Right forelimb (tissue), 1 donor: ENCODE measurements at regions not wholly inside any gene's neighbourhood (a gene's known extent, or its start where the extent isn't known, plus 50 kb on each side); places are given as distances from the start of the nearest gene placed in this dataset.
A peak's percentile ranks its signal among the peaks of the same experiment; 100 is the strongest.

Experiments used
- DNase-seq: peaks from one replicate; pipeline ENCODE4 v3.0.0-alpha.2; 2018

DNA sequence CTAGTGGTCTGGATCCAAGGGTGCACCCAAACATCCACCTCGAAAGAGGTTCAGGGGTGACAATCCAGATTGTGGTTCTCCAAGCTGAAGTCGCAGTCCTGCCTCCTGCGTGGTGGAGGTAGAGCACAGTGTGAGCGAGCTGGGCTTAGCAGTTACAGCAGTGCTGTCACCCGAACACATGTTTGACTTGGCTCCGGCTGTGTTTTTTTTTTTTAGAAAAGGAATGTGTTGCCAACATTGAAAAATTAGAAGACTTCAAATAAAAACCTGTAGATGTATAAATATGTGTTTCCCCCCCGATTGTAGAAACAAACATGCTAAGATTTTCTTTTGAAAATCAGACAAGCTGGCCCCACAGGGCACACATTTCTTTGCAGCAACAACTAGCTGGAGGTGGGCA, 530.8 kb downstream of the SHQ1 start:
- no peak for DNase-seq

DNA sequence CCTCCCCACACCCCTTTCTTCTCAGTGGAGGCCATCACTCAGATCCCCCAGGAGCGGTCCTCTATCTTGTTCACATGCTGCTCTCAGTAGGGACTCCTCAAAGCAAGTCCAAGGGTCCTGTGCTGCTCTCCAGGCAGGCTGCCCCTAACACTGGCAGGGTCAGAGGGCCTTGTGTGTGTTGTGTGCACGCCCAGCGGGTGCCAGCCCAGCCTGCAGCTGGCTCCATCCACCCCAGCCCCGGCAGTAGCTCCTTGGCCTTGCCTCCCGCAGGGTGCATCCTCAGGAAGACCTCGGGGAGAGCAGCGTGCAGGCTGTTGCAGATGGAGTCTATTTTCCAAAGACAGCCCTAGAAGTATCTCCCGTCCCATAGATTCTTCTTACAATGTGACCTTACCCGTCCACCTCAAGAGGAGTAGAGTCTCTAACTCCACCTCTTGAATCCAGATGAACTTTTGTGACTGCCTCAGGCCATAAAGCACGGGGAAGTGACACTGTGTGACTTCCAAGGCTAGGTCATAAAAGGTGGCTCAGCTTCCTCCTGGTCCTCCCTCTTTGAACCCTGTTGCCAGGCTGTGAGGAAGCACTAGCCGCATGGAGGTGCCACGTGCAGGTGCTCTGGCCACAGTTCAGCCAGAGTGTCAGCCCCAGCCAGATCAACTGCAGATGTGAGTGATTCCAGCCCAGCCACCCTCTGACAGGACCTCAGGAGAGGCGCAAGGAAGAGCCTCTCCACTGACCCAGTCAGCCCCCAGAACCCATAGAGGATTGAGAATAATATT, 531.6 kb downstream of the SHQ1 start:
- no peak for DNase-seq

DNA sequence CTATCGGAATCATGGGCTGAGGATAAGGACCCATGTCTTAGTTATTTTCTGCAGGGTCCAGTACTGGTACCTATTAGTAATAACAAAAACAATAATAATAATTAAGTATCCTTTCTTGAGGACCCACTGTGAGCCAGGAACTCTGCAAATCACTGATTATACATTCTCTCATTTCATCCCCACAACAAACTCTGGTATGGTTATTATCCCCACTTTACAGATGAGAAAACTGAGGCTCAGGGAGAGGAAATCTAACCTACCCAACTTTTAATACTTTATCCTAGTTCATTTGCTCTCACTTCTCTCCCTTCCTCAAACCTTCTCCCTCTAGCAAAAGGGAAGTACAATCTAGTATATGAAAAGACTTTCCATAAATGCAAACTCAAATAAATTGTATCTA, 528.4 kb upstream of the PROK2 start:
- no peak for DNase-seq

DNA sequence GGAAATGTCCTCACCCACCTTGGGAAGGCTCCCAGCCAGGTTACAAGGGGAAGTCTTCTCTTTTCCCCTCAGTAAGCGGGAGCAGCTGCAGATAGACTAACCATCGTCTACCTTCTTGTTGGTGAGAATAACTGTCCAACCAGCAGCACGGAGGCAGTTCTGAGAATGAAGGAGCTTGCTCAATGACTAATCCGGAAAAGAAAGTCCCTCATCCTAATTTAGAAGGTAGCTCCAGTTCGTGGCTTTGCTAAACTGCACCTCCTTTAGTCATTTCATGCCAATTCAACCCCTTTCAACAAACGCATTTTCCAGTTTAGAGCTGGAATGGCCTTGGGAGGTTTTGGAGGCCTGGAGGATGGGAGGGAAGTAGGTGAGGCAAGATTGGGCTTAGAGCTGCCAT, 527.4 kb upstream of the PROK2 start:
- no peak for DNase-seq

DNA sequence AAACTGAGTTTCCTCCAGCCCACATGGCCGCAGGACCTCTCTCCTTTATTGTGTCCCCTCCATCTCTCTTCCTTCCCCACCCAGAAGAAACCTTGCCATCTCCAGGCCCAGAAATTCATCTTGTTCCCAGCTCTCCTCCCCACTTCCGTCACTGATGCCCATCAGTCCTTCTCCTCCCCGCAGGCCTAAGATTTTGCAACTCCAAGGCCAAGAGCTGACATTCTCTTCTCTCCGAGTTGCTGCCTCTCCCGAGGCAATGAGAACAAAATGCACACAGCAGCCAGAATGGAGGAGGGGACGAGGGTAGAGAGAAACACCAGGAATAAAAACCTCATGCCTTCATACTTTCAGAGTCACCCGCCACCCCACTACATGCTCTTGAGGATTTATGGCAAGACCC, 526.5 kb upstream of the PROK2 start:
- DNase-seq = no peak

DNA sequence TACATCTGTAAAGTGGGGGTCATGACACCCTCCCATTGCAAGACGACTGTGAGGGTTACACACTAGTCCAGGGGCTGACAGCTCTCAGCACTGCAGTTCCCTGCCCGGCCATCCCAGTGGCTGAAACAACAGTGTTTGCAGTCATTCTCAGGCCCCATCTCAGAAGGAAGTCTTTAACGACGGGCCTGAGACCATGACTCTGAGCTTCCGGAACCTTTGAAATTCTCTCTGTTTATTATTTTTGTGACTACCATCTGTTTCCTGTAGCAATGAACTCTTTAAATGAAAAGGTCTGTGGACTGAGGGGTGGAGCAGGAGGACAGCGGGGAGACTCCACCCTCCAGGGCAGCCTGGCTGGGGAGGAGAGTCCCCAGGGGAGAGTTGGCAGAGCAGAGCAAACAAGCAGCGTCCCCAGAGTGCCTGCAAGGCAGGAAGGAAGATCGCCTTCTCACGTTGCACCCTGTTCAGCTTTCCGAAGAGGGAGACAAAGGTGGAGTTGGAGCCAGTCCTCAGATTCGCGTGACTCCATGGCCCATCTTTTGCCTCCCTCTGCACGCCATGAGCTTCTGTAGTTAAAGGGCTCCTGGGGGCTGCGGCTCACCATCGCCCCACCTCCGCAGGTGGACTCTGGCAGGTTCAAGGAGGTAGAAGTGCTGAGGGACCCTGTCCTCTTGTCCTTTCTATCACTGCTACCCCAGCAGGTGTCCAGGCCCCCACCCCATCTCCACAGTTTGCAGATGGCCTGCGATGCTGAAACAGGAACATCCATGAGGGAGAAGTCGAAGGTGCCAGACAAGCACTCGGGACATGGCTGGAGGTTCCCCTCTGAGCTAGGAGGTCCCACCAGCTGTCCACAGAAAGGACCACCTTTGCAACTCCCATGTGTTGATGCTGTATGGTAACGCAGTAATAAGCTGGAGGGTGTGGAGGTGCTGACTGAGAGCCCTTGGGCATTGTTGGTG, 525.8 kb upstream of the PROK2 start:
- DNase-seq = no peak

DNA sequence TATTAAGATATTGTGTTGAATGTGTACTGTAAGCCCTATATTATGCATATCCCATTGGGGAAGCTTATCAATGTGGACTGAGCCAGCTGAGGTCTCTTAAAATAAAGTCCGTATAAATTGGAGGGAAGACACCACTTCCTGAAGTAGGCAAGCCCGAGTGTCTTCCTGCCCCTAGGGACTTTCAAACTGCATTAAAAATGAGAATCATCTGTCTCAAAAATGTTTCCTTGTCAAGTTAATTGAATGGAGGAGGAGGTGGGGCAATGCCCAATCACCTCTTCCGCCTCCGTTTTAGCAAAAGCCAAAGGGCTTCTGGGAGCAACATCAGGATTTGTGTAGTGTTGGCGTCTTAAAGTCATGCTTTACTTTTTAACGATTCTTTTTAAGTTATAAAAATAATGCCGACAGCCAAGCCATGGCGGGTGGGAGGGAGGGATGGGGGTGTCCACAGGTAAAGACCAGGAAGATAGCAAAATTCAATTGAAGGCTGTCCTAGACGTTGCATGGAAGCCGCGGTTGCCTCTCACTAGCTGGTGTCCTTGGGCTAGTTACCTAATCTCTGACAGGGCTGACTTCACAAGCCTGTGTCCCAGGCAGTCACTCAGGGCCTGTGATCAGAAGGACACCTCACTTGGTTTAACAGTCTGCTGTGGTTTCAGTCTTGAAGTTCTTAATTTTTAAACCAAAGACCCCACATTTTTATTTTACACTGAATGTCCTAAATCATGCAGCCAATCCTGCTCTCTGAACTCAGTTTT, 524.9 kb upstream of the PROK2 start:
- DNase-seq = no peak

DNA sequence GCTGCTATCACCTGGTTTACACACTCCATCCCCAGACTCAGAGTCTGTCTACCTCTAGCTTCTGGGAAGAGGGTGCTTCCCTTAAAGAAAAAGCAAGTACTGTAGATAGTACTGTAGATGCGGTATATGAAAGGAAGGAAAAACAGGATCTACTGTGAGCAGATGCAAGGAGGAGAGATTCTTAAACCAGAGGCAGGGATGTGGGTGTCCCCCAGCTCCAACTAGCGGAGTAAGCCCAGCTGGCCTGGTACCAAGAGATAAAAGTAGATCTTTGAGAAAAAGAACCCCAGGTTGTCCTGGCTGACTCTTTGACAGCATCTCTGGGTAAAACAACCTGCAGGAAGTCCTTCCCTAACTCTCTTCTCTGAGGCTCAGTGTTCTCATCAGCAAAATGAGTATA, 523.7 kb upstream of the PROK2 start:
- DNase-seq = no peak

DNA sequence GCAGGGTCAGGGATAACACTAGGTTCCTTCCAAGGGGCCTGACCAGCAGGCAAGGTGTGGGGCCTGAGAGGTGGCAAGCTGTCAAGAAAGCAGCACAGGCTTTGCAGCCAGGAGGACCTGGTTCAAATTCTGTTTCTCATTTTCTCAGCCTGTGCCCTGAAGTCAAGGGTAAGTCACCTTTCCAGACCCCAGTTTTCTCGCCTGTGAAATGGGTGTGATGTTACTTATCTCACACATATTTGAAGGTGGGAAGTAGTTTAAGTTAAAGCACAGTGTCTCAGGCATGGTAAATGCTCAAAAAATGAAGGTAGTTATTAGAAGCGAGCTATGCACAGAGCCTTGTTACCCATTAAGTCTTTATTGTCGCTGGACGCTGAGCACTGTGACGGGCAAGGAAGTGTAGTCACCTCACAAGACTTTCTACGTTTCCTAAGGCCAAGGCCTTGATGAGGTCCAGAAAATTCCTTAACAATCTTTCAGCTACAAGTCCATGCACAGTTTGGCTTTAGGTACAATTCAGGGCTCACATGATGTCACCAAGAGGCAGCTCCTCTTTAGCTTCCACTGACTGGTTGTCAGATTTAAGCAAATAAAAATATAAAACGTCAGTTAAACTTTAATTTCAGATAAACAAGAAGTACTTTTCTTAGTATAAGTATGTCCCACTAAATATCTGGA, 522.6 kb upstream of the PROK2 start:
- DNase-seq = no peak

DNA sequence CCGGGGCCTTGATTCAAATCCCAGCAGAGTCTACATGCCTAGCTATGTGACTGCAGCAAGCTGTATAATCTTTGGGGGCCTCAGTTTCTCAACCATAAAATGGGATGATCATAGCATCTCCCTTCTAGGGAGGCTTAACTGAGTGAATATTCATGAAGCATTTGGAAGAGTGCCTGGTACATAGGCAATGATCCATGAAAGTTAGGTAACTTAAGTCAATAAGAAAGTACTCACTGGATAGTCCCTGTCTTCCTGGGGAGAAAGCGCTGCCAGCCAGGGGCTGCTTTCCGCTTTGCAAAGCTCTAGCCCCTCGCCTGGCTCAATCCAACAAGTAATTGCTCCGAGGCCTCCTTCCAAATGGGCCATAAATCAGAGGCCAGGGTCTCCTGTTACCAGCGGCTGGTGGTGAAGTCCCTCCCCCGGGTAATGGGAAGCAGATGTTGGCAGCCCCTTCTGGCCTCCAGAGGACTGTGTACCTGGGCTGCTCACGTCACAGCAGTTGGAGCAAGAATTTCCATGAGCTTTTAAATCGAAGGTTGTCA, 521.9 kb upstream of the PROK2 start:
- DNase-seq = peak; percentile 78

DNA sequence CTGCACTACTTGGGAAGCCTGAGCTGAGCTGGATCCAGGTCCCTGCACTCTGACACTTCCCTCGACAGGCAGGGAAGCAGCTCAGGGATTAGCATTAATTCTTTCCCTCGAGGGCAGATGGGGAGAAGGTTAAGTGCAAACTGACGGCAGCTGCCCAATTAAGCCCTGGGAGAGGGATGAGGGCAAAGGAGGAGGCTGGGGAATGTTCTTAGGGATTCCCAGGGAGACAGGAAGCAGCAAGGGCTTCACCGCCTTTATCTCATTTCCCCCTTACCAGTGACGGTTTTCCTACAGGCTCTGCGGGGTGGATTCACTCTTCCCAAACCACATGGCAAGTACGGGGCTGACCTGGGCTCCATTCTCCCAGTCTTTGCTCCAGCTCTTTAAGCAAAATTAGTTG, 519.0 kb upstream of the PROK2 start:
- DNase-seq = no peak

DNA sequence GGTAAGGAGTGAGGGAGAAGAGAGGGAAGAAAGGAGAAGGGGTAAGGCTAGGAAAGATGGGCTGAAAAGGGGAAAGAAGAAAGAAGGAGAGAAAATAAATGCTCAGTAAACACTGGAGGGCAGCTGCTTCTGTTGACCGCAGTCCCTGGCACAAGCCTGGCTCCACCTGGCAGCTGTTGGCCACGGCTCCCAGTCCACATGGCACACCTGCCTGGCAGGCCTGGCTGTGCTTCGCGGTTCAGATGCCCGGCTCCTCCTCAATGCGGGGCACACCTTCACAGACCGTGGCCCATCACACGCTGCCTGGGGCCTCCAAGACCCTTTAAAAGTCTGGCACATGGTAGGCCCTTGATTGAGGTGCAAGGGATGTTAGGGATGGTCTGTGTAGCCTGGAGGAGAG, 516.8 kb upstream of the PROK2 start:
- DNase-seq = no peak

DNA sequence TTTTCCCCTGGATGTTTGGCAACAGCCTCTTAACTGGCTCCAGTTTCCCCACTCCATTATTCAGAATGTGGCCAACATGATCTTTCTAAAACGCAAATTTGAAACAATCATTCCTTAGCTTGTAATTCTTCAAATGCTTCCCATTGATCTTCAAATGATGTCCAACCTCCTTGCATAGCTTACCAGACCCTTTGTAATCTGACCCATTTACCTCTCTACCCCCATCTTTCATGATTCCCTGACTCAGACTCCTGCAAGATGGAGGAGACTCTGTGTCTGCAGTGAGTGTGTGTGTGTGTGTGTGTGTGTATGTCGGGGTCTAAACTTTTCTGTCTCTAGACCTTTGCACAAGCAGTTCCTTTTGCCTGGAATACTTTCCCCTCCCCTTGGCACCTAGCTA, 515.7 kb upstream of the PROK2 start:
- no peak for DNase-seq

DNA sequence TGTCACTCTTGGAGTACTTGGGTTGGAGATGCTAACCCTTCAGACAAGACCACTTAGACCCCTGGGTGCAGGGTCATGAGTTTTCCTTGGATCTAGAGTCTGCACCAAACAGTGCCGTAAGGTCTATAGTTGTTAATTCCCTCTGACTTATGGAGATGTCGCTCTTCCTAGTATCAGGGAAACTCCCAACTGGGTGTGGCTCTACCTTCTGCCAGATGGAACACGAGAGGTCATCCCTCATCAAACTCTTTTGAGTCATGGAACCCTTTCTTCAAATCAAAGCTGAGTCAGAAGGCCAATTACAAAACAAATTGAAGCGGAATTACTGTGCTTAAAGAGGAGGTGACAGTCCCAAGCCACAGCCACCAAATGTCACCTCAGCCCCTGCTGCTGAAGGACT, 514.9 kb upstream of the PROK2 start:
- DNase-seq = no peak

DNA sequence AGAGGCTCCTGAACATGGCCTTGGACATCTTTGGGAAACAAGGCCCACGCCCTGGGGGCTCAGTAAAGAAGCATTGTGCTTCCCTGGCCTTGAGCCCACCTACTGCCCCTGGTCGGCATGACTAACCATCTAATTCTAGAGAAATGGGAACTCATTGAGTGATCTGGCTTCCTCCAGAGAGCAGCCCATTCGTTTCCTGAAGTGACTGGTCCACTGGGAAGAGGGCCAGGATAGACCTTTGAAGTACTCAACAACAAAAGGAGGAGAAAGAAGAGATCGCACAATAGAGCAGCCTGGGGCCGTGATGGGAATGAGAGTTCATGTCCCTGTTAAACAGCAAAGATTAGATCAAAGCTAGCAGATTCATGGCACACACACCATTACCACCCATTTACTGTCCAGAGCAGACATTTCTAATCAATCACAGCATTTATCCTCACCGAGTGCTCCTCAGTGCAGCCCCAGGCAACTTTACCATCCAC, 514.4 kb upstream of the PROK2 start:
- DNase-seq = no peak

DNA sequence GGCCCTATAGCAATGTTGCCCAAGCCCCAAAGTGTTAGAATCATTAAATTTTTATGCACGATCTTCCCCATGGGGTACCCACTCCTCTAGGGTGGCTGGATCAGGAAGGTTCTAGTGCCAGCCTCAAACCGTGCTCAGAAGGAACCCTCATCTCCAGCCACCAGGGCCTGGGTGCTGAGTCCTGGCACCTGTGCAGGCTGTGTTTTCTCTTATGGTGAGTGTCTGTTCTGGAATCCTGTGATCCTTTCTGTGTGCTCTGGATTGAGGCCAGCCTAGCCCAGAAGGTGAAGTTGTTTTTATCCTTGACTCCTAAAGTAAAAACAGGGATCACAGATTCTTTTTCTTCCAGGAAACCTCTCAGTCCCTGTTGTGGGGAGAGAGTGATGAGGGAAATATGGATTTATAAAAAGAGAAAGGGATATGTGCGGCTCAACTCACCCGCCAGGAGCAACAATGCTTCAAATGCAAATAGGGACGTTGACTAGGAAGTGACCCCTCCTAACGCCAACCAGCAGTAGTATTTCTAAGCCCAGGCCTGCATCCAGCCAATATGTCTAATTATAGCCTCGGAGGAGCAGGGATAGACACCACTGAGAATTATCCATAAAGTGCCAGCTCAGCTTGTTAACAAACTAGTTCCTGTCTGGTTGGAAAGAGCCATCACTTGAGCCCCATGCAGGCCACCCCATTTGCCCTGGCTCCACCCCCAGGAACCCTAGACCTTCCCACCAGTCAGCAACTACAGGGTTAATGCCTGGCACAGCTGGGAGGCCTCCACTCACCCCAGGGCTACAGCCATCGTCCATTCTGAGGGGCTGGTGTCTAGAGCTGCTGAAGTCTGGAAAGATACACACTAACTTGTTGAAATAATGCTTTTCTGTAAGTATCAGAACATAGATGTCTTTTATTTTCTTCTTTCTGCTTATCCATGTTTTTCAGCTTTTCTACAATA, 513.5 kb upstream of the PROK2 start:
- DNase-seq = no peak

DNA sequence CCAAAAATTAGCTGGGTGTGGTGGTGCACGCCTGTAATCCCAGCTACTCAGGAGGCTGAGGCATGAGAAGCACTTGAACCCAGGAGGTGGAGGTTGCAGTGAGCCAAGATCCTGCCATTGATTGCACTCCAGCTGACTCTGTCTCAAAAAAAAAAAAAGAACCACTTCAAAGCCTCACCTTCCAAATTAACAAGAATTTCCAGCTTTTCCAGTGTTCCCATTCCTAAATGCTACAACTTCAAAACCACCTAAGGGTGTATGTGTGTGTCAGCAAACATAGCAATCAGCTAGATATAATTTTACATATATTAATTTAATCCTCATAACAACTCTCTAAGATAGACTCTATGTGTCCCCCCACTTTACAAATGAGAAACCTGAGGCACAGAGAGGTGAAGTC, 512.5 kb upstream of the PROK2 start:
- DNase-seq = no peak

DNA sequence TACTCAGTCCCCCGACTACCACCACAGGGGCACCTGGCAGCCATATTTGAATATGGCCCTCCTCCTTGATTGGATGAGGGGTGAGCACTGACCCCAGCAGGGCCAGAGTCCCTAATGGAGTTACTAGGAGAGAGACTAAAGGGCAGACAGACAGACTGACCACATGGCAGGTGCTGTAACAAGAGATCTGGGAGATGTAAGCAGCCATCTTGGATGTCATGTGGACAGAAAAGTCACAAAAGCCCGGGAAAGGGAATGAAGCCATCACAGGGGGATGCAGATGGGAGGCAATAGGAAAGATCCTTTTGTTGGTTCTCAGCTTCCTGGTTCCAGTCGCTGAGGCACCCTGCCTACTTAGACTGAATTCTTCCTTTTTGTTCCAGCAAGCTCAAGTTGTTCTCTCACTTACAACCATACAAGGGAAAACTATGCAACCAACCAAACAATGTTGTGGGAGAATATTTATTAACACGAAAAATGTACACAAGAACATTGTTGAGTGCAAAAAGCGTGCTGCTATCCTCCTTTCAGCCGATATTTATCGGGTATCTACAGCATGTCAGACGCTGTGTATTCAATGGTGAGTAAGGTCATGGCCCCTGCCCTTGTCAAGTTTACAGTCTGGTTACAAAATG, 511.6 kb upstream of the PROK2 start:
- DNase-seq = no peak

DNA sequence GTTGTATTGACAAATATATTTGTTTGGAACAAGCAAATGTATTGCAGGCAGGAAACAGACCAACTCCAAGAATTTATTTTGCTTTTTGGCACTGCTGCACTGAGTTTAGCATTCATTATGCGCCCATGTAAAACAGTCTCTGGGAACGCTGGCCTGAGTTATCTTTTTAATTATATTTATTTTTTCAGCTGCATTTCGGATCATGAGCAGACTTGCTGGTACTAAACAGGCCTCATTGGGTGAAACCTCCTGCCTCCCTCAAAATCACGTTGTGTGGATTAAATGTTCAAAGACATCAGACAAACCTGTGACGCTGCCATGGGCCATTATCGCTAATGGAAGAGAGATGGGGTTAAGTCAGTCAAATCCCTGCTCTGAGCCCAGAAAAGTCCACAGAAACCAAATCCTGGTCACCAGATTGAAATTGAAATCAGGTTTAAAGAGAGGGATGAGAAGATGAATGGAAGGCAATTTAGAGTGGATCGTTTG, 511.1 kb upstream of the PROK2 start:
- no peak for DNase-seq

DNA sequence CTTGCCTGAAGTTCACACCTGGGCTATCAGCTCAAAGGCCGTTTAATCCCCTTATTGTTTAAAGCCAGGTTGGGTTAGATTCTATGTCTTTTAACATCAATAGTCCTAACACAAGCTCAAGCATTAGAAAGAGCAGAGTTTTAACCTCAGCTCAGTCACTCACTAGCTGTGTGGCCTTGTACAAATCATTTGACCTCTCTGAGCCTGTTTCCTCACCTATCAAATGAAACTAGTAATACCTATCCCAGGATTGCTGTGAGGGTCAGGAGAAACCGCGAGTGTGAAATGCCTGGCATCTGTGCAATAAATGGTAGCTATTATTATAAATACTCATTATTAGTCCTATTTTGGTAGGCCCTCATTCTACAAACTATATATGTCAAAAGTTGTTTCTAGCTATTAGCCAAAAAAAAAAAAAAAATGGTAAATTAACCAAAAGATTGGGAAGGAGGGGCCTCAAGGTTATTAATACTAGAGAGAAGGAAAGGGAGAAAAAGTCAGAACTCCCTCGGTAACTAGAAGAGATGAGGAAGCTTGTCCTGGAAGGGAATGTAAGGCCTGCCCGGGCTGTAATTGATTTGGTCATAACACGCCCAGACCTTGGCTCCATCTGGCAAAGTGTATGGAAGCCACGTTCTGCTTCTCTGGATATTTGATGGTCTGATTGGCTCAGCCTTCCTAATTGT, 510.5 kb upstream of the PROK2 start:
- no peak for DNase-seq
